SU-DHL-6 (cell line): ENCODE measurements at regions not wholly inside any gene's neighbourhood (a gene's known extent, or its start where the extent isn't known, plus 50 kb on each side); places are given as distances from the start of the nearest gene placed in this dataset.

Source experiments
- EZH2phosphoT487 ChIP-seq: fragments of 200-600 bp; sonication (generic), shearing (Covaris generic); conservative IDR thresholded peaks from 2 replicates; pipeline ENCODE4 v1.6.1; 2018; ENCODE audit warnings: mild to moderate bottlenecking, antibody characterized with exemption, low read length, moderate library complexity, mixed read lengths
- TF ChIP-seq, protein P1 (sequence below): fragments of 200-600 bp; sonication (generic); IDR thresholded peaks from one replicate; pipeline ENCODE4 v1.5.1; 2017; ENCODE audit warnings: antibody characterized with exemption, mild to moderate bottlenecking, low read length, moderate library complexity; ENCODE audit not compliant: insufficient read depth, poor library complexity, severe bottlenecking

DNA sequence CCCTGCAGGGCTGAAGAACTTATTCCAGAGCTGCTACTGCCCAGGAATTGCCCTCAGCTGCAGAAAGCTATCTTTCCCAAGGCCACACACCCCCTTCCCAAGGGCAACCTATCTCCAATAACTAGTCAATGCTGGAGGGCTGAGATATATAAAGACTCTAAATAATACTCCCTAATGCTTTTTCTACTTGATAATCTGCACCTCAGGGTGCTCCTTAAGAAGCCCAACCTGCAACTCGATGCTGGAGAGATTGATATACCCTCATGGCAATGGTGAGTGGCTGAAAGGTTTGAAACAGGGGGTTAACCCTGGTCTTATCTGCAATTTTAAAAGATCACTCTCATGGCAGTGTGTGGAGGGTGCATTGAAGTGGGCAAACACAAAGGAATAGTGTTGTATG, 142.7 kb upstream of the APC start:
- TF ChIP-seq, protein P1, sequence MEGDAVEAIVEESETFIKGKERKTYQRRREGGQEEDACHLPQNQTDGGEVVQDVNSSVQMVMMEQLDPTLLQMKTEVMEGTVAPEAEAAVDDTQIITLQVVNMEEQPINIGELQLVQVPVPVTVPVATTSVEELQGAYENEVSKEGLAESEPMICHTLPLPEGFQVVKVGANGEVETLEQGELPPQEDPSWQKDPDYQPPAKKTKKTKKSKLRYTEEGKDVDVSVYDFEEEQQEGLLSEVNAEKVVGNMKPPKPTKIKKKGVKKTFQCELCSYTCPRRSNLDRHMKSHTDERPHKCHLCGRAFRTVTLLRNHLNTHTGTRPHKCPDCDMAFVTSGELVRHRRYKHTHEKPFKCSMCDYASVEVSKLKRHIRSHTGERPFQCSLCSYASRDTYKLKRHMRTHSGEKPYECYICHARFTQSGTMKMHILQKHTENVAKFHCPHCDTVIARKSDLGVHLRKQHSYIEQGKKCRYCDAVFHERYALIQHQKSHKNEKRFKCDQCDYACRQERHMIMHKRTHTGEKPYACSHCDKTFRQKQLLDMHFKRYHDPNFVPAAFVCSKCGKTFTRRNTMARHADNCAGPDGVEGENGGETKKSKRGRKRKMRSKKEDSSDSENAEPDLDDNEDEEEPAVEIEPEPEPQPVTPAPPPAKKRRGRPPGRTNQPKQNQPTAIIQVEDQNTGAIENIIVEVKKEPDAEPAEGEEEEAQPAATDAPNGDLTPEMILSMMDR = no peak
- no peak for TF ChIP-seq EZH2phosphoT487
